ENCODE measurements at regions not wholly inside any gene's neighbourhood (a gene's known extent, or its start where the extent isn't known, plus 50 kb on each side); places are given as distances from the start of the nearest gene placed in this dataset.

GRCh38 chr10:1852841-1853240 is 115.5 kb upstream of the ADARB2 start:
- Histone ChIP-seq H3K4me3 (ENCODE audit: low read length) (no peak overlapping the region), H3K27me3 (ENCODE audit: control insufficient read depth in 1 of 2, insufficient read depth in 2 of 2, low read length in 2 of 2) (peaks cover 0 to 4% of the 10 kb centered on the region in 2 experiments), H3K4me1 (ENCODE audit: insufficient read depth, low read length) (no peaks in the 10 kb centered on the region), H3K36me3 (ENCODE audit: insufficient read depth, low read length) (no peaks in the 10 kb centered on the region), H3K27ac (ENCODE audit: low read depth in 1 of 2, low read length in 2 of 2) (no peak overlapping the region), H3K9me3 (ENCODE audit: control insufficient read depth in 1 of 2, insufficient read depth in 1 of 2, low read length in 2 of 2) (peaks cover 0 to 8% of the 10 kb centered on the region in 2 experiments)
- DNase-seq (no peak), ATAC-seq (ENCODE audit: poor library complexity) (no peak)
- TF ChIP-seq, protein P1, sequence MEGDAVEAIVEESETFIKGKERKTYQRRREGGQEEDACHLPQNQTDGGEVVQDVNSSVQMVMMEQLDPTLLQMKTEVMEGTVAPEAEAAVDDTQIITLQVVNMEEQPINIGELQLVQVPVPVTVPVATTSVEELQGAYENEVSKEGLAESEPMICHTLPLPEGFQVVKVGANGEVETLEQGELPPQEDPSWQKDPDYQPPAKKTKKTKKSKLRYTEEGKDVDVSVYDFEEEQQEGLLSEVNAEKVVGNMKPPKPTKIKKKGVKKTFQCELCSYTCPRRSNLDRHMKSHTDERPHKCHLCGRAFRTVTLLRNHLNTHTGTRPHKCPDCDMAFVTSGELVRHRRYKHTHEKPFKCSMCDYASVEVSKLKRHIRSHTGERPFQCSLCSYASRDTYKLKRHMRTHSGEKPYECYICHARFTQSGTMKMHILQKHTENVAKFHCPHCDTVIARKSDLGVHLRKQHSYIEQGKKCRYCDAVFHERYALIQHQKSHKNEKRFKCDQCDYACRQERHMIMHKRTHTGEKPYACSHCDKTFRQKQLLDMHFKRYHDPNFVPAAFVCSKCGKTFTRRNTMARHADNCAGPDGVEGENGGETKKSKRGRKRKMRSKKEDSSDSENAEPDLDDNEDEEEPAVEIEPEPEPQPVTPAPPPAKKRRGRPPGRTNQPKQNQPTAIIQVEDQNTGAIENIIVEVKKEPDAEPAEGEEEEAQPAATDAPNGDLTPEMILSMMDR (IDR thresholded peaks at IDR 0.05): no peak
- Mint-ChIP-seq H3K4me1 (ENCODE audit: low read depth) (no peaks in the 10 kb centered on the region), H3K27me3 (peaks cover 6% of the 10 kb centered on the region), H3K27ac (no peak overlapping the region), H3K9me3 (no peaks in the 10 kb centered on the region), H3K4me3 (no peak overlapping the region), H3K36me3 (ENCODE audit: low read depth) (no peaks in the 10 kb centered on the region)
- POLR2A ChIA-PET: no interaction called here
- CTCF ChIA-PET: no interaction called here
- intact Hi-C loops (cut with DNase I, micrococcal nuclease): no loop called here

GRCh38 chr10:1851762-1852161 is 114.4 kb upstream of the ADARB2 start:
- H3K4me3 Mint-ChIP-seq: no peak overlapping the region
- TF ChIP-seq, protein P1 (IDR thresholded peaks at IDR 0.05): no peak
- H3K4me1 ChIP-seq (ENCODE audit: insufficient read depth, low read length): no peaks in the 10 kb centered on the region
- H3K4me1 Mint-ChIP-seq (ENCODE audit: low read depth): no peaks in the 10 kb centered on the region
- H3K9me3 Mint-ChIP-seq: no peaks in the 10 kb centered on the region
- H3K36me3 Mint-ChIP-seq (ENCODE audit: low read depth): no peaks in the 10 kb centered on the region
- no peak for DNase-seq
- POLR2A ChIA-PET: no interaction called here
- H3K4me3 ChIP-seq (ENCODE audit: low read length): no peak overlapping the region
- H3K27ac ChIP-seq (ENCODE audit: low read depth in 1 of 2, low read length in 2 of 2): no peak overlapping the region
- CTCF ChIA-PET: interaction anchor here (0.6 kb wide), 1 partner anchor 235 kb away, joined by 3 read pairs; no protein-coding TSS in a partner anchor
- H3K9me3 ChIP-seq (ENCODE audit: control insufficient read depth in 1 of 2, insufficient read depth in 1 of 2, low read length in 2 of 2): peaks cover 0 to 15% of the 10 kb centered on the region in 2 experiments
- peaks cover 0 to 3% of the 10 kb centered on the region in 2 experiments for H3K27me3 ChIP-seq (ENCODE audit: control insufficient read depth in 1 of 2, insufficient read depth in 2 of 2, low read length in 2 of 2)
- H3K27me3 Mint-ChIP-seq: peaks cover 6% of the 10 kb centered on the region
- H3K27ac Mint-ChIP-seq: no peak overlapping the region
- H3K36me3 ChIP-seq (ENCODE audit: insufficient read depth, low read length): no peaks in the 10 kb centered on the region
- intact Hi-C loops (cut with DNase I, micrococcal nuclease): no loop called here
- no peak for ATAC-seq (ENCODE audit: poor library complexity)

GRCh38 chr10:1850971-1851527 is 113.7 kb upstream of the ADARB2 start:
- Mint-ChIP-seq H3K4me1 (ENCODE audit: low read depth) (no peaks in the 10 kb centered on the region), H3K27me3 (peaks cover 6% of the 10 kb centered on the region), H3K36me3 (ENCODE audit: low read depth) (no peaks in the 10 kb centered on the region), H3K9me3 (no peaks in the 10 kb centered on the region), H3K4me3 (no peak overlapping the region), H3K27ac (no peak overlapping the region)
- no peaks in the 10 kb centered on the region for H3K36me3 ChIP-seq (ENCODE audit: insufficient read depth, low read length)
- DNase-seq (no peak), ATAC-seq (ENCODE audit: poor library complexity) (no peak)
- intact Hi-C loops (cut with DNase I, micrococcal nuclease): no loop called here
- peaks cover 0 to 15% of the 10 kb centered on the region in 2 experiments for H3K9me3 ChIP-seq (ENCODE audit: control insufficient read depth in 1 of 2, insufficient read depth in 1 of 2, low read length in 2 of 2)
- no peak overlapping the region for H3K4me3 ChIP-seq (ENCODE audit: low read length)
- CTCF ChIA-PET: no interaction called here
- TF ChIP-seq, protein P1 (IDR thresholded peaks at IDR 0.05): no peak
- H3K27ac ChIP-seq (ENCODE audit: low read depth in 1 of 2, low read length in 2 of 2): no peak overlapping the region
- H3K4me1 ChIP-seq (ENCODE audit: insufficient read depth, low read length): no peaks in the 10 kb centered on the region
- H3K27me3 ChIP-seq (ENCODE audit: control insufficient read depth in 1 of 2, insufficient read depth in 2 of 2, low read length in 2 of 2): peaks cover 0 to 2% of the 10 kb centered on the region in 2 experiments
- POLR2A ChIA-PET: no interaction called here
